K562 (cell line): ENCODE measurements at regions not wholly inside any gene's neighbourhood (a gene's known extent, or its start where the extent isn't known, plus 50 kb on each side); places are given as distances from the start of the nearest gene placed in this dataset.

Source experiments
- EHMT2 ChIP-seq: fragments of 450-650 bp; IDR thresholded peaks from 2 replicates; pipeline ENCODE4 v1.6.1; 2018; ENCODE audit warnings: antibody characterized with exemption
- HDAC2 ChIP-seq: fragments of 450-650 bp; IDR thresholded peaks from 2 replicates; pipeline ENCODE4 v1.6.1; 2016; ENCODE audit warnings: mild to moderate bottlenecking
- HDAC6 ChIP-seq: IDR thresholded peaks from 2 replicates; pipeline ENCODE4 v1.6.1; 2012; ENCODE audit warnings: low read depth, mild to moderate bottlenecking, control low read depth, inconsistent platforms, low read length, moderate library complexity
- HLTF ChIP-seq: fragments of 450-650 bp; IDR thresholded peaks from 2 replicates; pipeline ENCODE4 v1.6.1; 2016
- NRF1 ChIP-seq, 2 experiments: fragments of 450-650 bp; IDR thresholded peaks in 1 of 2; conservative IDR thresholded peaks in 1 of 2; 2 replicates each; pipeline ENCODE4 v1.6.1; 2014; ENCODE audit warnings: mild to moderate bottlenecking in 2 of 2
- PCBP1 ChIP-seq: fragments of 200-400 bp; formaldehyde crosslinking; IDR thresholded peaks from 2 replicates; pipeline ENCODE4 v1.6.1; 2018; ENCODE audit warnings: mild to moderate bottlenecking, low read depth, low read length; ENCODE audit not compliant: poor library complexity, severe bottlenecking
- TAF15 ChIP-seq: fragments of 200-400 bp; formaldehyde crosslinking; IDR thresholded peaks from 2 replicates; pipeline ENCODE4 v1.6.1; 2017; ENCODE audit warnings: mild to moderate bottlenecking, low read depth, low read length, moderate library complexity
- XRCC3 ChIP-seq: fragments of 450-650 bp; IDR thresholded peaks from 2 replicates; pipeline ENCODE4 v1.6.1; 2017; ENCODE audit warnings: mild to moderate bottlenecking, moderate library complexity
- ZBTB40 ChIP-seq, 2 experiments: fragments of 450-650 bp in 1 of 2; sonication (generic) in 1 of 2; formaldehyde crosslinking in 1 of 2; IDR thresholded peaks; 2 replicates each; pipeline versions ENCODE4 v1.7.1 to v1.9.0; 2016 to 2022; ENCODE audit warnings: inconsistent platforms in 1 of 2, mild to moderate bottlenecking in 1 of 2, missing genetic modification reagents in 1 of 2
- ZNF655 ChIP-seq: fragments of 250-450 bp; sonication (Bioruptor Pico); IDR thresholded peaks from 2 replicates; pipeline ENCODE4 v1.5.0; 2021

GRCh38 chr21:25508364-25508763, 98.9 kb downstream of the MRPL39 start (continued):
- TF ChIP-seq ZBTB40 (IDR thresholded peaks at IDR 0.05) (no peak), ZBTB40 (CRISPR knock-in tag; IDR thresholded peaks at IDR 0.05) (no peak), HDAC2 (no peak), HDAC6 (no peak), PCBP1 (no peak), TAF15 (no peak), EHMT2 (no peak), HLTF (no peak), NRF1 (conservative IDR thresholded peaks at IDR 0.05 in 1 of 2, IDR thresholded peaks at IDR 0.05 in 1 of 2) (no peak), ZNF655 (CRISPR knock-in tag) (no peak), XRCC3 (no peak)
